CD4-positive, alpha-beta T cell treated with Interleukin-21 for 1 hour (primary cell): ENCODE measurements at regions not wholly inside any gene's neighbourhood (a gene's known extent, or its start where the extent isn't known, plus 50 kb on each side); places are given as distances from the start of the nearest gene placed in this dataset.

Experiments used
- DNase-seq: peaks from one replicate; pipeline ENCODE4 v3.0.0-alpha.2; 2020

DNA sequence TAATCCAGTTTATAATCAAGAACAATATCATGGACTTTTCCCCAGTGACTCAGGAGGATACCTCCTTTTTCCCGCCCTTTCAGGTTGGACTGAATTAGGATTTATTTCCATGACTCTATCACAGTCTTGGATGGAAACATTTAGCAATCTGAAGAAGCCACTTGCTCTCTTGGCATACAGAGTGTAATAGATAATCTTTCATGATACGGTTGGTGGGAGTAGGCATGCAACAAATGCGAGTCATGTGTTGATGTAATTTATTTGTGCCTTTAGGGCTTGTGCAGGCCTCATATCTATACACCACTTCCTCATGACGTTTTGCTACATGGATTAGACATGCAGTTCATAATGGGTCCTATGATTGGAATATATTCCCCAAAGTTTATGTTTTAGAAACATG is 54.2 kb upstream of the MCTP2 start:
- no peak for DNase-seq

DNA sequence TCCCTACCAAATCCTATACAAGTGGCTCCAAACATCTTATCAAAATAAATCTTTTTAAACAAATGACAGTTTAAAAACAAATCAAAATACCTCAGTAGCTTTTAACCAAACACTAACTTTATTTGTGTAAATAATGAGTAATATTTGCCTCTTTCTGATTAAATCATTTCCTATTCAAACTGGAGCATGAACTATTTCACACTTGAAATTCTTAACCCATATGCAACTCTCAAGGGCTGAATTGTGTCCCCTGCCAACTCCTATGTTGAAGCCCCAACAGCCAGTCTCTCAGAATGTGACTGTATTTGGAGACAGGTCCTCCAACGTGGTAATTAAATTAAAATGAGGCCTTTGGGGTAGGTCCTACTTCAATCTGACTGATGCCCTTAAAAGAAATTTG is 55.9 kb upstream of the MCTP2 start:
- DNase-seq, result no peak

DNA sequence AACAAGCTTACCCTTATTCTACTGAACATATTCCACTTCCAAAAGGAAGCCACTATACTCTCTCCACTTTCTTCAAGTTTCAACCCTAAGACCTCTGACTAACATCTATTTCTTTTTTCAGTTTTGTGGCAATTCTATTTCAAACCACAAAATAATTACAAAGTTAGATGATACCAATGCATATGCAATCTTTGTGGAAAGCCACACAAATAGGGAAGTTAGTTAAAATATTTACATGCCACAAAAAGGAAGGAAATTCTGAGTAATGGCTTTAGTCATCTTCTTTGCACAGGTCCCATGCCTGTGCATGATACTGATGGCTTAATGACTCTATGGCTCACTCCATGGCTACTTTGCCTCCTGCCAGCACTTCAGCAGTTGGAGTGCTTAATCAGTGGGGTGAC is 57.0 kb upstream of the MCTP2 start:
- DNase-seq, result peak; percentile 1

DNA sequence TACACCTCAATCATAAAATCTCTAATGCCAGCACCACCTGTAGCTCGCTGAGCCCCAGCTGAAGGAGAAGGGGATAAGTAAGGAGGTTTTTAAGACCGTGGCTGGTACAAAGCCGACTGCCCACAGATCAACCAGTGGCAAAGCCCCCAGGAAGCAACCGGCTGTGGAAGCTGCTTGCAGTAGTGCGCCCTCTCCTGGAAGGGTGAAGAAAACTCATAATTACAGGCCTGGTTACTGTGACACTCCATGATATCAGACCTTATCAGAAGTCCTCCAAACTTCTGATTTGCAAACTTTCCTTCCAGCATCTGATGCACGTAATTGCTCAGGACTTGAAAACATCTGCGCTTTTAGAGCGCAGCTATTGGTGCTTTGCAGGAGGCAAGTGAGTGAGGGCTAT is 63.1 kb upstream of the MCTP2 start:
- no peak for DNase-seq

DNA sequence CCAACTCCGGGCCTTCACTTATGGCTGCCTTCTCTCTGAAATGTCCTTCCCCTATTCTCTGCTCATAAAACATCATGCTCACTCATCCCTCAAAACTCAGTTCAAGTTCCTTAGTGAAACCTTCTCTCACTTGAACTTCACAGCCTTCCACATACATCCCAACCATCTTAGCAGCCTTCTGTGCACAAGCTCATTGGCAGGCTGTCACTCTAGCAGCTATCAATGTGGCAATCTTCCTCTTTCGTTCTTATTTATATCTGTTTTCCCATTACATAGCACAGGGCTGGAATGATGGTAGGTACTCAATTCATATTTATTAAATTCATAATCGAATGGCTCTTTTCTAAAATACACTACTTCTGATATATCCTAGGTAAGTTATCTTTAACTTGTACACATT is 66.4 kb upstream of the MCTP2 start:
- DNase-seq, result no peak

DNA sequence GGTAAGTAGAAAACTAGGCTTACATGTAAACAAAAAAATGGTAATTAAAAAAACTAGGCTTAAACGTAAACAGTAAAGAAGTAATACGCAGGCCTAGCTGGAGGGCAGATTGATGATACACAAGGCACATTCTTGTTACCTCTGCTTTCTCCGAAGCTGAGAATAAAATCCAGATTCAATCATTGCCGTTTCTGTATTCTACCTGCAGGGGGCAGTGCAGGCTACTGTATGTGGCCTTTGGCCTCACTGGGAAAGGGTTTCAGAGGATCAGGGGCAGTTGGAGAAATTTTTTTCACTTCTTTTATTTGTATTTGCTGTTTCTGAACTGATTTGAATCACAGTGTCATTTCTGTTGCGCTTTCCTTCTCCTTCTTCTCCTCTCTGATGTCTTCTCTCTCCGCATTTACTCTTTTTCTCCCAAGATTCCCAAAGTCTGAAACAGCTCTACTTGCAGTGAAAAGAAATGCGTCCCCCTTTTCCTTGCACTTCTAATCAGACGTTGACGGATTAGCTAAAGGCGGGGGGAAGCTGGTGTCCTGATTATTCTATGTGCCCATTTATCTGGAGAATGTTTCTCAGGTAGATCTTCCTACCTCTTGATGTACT is 67.1 kb upstream of the MCTP2 start:
- peak; percentile 62 for DNase-seq

DNA sequence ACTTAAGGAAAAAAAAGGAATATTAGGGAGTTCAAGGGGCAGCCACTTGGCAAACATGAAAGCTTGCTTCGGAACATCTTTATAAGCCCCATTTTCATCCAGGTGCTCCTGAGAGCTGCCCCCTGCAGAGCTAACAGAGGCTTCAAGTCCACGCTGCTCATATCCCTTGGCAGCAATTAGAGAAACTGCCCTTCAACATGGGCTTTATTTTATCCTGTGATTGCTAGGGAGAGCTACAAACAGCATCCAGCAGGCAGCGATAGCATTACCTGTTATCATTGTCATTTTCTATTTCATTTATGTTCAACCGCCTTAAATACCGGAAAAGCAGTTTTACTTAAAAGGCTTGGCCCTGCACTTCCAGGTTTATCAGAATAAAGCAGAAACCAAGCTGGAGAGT is 68.4 kb upstream of the MCTP2 start:
- DNase-seq, result no peak

DNA sequence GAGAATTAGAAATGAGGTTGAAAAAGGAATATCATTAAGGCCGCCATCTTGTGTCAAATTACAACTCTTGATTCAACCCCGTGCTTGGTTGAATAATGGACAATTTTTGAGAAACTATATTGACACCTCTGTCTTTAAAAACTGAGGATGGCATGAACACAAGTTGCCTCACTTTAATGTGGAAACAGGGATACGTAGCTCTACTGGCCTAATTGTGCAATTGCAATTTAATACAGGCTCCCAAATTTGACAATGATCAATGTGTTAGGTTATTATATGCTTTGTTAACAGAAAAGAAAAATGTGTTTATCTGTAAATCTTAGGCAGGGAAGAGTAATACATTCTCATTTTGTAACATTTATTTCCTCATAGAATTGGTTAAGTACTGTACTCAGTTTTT is 77.1 kb upstream of the MCTP2 start:
- no peak for DNase-seq

DNA sequence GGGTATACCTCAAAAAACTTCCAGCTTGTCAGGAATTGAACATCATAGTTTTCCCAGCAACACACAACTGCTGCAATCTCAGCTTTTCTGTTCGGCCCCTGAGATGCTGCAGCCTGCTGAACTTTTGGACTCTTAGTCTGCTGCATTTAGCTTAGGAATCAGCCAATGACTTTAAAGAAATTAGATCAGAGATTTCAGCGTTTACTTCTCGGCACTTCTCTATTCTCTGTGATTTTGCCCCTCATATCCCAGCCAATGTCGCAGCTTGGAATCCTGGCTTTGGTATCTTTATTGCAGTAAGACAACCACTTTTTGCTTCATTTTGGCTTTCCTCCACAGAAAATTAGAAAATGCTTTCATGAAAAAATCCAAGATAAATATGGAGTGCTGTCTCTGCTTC is 86.3 kb upstream of the MCTP2 start:
- no peak for DNase-seq

DNA sequence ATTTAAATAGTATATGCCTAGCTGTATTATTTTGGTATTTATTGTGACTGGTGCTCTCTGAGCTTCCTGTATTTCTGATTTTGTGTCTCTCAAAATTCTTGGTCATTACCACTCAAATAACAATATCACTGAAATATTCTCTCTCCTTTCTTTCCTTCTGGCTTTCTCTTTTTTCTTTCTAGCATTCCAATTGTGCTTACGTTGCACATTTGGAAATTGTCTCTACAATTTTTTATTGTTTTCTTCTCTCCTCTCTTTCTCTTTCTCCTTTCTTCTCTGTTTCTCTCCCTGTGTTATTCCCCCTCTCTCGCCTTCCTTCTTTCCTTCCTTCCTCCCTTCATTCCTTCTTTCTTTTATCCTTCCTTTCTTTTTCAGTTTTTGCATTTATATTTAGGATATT is 89.6 kb upstream of the MCTP2 start:
- DNase-seq, result no peak

DNA sequence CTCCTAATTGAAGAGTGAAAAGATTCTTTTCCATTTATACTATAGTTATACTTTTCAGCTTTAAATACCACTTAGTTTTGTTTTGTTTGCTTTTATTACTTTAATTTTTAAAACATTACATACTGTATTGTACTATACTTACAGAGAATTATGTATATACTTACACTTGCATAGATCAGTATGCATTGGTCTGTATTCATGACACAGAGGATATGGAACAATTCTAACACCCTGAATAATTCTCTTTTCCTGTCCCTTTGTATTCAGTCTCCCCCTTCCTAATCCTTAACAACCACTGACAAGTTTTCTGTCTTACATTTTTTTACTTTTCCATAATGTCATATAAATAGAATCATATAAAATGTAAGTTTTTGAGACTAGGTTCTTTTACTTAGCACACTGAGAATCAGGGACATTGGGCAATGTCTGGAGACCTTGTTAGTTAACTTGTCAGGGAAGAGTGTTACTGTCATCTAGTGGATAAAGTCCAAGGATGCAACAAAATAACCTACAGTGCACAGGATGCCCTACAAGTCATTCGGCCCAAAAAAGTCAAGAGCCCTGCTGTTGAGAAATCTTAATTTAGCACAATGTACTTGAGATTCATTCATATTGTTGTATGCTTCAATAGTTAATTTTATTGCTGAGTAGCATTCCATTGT is 95.7 kb upstream of the MCTP2 start:
- no peak for DNase-seq

DNA sequence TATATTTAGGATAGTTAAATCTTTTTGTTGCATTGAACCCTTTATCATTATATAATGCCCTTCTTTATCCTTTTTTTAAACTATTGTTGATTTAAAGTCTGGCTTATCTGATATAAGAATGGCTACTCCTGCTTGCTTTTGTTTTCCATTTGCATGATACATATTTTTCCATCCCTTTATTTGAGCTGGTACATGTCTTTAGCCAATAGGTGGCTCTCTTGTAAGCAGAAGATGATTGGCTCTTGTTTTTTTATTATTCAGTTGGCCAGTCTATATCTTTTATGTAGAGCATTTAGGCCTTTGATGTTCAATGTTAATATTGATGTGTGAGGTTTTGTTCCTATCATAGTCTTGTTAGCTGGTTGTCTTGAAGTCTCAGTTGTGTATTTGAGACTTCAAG is 99.5 kb upstream of the MCTP2 start:
- DNase-seq, result no peak

DNA sequence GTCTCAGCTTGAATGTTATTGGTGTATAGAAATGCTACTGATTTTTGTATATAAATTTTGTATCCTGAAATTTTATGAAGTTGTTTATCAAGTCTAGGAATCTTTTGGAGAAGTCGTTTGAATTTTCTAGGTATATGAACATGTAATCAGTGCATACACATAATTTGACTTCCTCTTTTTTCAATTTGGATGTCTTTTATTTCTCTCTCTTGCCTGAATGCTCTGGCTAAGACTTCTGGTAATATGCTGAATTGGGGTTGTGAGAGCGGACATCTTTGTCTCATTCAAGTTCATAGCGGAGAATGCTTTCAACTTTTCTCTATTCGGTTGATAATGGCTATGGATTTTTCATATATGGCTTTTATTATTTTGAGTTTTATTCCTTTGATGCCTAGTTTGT is 100.9 kb upstream of the MCTP2 start:
- no peak for DNase-seq

DNA sequence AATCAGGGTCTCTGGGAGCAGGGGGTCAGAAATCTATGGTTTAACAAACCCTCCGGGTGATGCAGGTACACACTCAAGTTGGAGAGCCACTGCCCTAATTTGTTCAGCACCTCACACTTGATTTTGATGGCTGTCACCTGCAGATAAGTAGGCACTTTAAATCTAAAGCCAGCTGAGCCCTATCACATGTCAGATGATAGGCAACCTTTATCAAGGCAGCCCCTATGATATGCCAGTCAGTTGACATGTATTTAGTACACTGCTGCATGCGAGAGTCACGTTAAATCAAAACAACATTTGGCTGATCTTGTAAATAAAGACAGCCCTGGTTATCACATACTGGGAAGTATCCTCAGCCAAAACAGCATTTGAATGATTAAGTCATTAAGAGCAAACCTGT is 104.4 kb upstream of the MCTP2 start:
- no peak for DNase-seq

DNA sequence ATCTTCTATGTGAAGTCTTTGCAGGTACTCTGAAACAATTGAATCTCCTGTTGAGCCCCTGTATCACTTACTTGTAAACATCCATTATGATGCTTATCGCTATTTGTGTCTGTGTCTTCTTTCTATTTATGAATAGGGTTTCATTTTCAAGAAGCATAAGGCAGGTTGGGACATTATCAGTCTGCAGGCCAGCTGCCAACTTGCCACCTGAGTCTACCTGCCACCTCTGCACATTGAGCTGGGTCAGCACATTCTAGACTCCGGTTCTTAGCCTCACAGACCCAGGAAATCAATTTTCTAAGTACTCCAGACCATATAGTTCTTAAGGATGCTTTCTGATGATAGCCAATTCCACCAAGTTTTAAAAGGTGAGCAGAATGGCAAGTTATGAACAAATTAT is 105.7 kb upstream of the MCTP2 start:
- DNase-seq, result no peak

DNA sequence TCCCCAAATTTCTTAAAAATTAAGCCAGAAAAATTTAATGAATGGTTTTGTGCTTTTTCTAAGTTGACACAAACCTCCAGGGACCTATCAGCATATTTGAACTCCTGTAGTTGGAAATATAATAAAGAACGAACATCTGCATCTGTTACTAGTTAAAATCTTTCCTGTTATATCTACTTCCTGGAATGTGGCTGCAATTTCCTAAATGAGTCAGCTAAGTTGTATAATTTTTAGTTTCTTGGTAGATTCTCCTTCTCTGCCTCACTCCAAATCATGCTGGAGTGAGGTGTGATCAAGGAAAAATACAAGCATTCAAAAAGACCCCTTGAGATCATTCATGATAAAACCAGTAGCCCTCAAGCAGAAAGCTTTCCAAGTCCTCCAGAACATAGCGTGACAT is 106.2 kb upstream of the MCTP2 start:
- DNase-seq, result no peak

DNA sequence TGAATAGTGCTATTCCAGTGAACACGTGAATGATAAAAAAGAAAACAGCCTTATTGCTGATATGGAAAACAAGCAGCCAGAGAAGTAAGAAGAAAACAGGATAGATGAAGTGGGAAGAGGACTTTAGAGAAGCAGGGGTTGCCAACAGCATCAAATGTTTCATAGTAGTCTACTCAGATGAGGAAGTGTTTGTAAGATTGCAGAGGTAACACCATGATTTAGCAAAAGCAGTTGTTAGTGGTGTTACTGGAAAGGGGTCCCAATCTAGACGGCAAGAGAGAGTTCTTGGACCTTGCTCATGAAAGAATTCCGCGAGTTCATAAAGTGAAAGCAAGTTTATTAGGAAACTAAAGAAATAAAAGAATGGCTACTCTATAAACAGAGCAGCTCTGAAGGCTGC is 108.8 kb upstream of the MCTP2 start:
- no peak for DNase-seq

DNA sequence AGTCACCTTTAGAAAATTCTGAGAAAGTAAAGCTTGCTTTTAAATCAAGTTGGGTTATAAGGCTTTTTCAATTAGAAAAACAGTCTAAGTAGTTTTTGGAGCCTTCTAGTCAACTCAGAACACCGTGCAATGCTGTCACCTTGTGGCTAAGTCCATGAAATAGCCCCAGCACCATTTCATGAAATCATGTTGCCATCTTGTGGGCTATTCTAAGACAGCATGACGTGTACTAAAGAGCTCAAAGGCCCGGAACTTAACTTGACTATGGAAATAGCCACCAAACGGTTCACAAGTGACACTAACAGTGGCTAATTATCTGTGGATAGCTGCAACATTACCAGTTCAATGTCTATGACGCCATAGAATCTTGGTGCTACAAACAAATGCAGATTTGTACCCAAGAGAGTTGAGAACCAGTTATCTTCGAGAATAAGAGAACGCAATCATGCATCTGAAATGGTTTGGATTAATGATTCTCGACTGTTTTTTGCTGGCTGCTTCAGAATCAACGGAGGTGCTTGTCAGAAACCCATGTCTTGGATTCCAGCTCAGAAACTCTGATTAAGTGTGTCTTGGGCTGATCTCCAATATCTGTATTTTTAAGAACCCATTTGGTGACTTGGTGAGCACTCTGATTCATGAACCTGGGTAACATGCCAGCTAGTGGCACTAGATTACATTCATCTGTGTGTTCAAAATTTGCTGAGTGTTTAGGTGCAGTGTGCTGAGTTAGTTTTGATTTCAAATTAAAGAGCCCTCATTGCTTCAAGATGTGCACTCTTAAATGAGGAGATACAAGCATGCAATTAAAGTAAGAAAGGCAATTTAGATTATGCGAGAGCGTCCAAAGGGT is 111.2 kb upstream of the MCTP2 start:
- peak; percentile 71 for DNase-seq

DNA sequence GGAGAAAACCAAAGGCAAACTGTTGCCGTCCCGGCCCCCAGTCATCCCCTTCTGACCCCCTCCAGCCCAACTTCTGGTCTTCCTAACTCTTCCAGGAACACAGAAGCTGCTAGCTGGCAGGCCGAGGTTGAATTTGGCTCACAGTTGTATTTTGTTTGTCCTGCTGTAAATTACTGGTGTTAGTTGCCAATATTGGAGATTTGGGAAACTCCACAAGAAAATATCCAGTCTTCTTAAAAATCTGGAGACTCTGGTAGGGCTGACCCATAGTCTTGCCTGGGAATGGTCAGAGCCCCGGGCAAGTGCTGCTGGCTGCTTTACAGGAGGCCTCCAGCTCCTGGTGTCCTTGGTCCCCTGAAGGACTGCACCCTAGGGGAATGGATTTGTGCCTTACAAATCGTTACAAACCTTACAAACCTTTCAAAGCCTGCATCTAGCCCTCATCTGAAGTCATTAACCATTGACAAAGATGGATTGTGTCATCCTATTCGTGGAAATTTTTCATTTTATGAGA is 112.0 kb upstream of the MCTP2 start:
- no peak for DNase-seq

DNA sequence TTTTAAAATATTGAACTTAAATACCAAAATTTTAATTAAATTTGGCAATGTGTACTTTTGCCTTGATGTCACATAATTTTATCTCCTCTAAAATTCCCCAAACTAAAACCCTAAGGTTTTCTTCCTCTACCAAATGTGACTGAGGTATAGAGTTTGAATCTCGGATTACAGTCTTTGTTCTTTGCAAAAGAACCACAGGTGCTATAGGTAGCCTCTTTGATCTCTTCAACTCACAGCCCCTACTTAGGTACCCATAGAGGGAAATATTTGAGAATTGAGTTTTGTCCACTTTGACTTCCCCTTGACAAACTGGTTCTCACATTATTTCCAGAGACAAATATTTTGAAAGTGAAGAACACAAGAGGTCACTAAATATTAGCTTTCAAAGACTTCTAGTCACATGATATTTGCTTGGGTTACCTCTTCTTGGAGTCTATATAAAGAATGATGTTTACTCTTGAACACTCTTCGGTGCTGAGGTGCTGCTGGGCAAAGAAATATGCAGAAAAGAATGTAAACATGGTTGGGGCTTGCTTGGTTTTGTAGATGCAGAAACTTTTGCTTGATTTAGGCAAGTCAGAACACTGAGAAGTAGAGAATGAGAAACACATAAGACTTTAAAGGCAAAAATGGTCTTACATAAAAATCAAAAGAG is 120.8 kb upstream of the MCTP2 start:
- no peak for DNase-seq

DNA sequence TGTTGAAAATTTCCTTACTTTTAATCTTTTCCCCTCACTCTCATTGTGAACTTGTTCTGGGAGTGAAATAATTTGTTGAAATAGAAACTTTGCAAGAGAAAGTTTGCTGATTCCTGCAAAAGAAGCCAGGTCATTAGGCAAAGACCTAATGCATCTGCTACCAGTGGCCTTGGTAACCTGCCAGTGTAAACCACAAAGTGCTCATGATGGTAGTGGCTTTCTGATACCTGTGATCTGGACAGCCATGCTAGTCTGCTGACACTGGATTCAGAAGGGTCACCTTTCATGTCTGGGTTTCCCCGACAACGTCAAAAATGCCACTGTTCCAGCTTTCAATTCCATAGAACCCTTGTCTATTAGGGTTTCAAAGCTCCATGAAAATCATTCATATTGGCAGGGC is 123.7 kb upstream of the MCTP2 start:
- no peak for DNase-seq

DNA sequence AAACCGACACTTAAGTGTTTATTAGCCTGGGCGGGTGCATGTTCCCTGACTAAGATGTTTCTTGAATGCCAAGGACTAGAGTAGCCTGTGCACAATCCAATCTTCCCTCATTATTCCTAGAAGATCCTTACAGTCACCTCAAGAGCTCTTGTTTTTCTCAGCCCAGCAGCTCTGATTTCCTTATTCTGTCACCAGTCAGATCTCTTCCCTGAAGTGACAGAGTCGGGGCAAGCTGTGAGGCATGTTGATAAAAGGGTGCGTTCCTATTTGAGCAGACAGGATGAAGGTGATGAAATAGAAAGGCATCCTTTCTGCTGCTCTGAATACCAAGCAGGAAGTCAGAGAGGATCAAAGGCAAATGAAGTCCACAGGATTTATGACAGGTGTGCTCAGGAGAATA is 125.6 kb upstream of the MCTP2 start:
- DNase-seq, result no peak

DNA sequence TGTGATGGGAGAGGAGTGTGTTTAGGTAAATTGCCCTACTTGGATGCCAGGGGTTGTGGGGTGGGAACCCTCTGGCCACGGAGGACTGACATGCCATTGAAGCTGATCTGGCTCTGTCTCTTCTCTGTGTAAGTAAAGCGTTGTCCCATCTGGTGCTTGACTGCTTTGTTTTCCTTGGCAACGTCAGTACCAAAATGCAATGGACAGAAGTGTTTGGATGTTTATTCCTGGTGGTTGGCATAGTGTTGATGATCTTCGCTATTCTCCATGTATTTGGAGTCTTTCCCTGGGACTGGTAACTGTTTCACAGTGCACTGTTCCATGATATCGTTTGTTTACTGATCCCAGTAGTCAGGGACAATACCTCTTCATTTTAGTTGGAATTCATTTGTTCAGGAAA is 130.5 kb upstream of the MCTP2 start:
- DNase-seq, result no peak

DNA sequence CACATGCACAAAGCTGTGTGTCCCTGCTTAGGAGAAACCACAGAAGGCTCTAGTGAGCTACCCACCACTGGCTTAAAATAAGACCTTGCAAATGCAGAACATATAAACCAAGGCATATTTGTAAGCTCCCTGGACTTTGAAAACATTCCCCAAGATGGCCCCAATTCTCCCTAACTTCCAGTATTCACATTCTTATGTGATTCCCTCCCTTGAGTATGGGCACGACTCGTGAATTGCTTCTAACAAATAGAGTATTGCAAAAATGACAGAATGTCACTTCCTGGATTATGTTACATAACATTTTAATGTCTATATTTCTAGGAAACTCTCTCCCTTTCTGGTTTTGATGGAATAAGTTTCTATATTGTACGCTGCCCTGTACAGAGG is 131.8 kb upstream of the MCTP2 start:
- no peak for DNase-seq
